Germinal center (tissue), 1 donor: ENCODE measurements at regions not wholly inside any gene's neighbourhood (a gene's known extent, or its start where the extent isn't known, plus 50 kb on each side); places are given as distances from the start of the nearest gene placed in this dataset.

Source experiments
- DNase-seq: peaks from one replicate; pipeline ENCODE4 v3.0.0; 2012; ENCODE audit warnings: mixed read lengths, low spot score

- DNase-seq, result no peak
Measured at GRCh38 chr13:99859178-99860177, 112.1 kb downstream of the ZIC5 start.

GRCh38 chr13:99857738-99858137, 113.8 kb downstream of the ZIC5 start:
- DNase-seq, result no peak

GRCh38 chr13:99855526-99856420, 115.8 kb downstream of the ZIC5 start:
- no peak for DNase-seq

GRCh38 chr13:99854366-99854765, 117.2 kb downstream of the ZIC5 start:
- no peak for DNase-seq

GRCh38 chr13:99847318-99847750, 124.2 kb downstream of the ZIC5 start:
- no peak for DNase-seq

- DNase-seq, result no peak
Measured at GRCh38 chr13:99845161-99845874, 126.2 kb downstream of the ZIC5 start.

GRCh38 chr13:99844421-99844820, 127.1 kb downstream of the ZIC5 start:
- no peak for DNase-seq

- no peak for DNase-seq
Measured at GRCh38 chr13:99843872-99844271, 127.7 kb downstream of the ZIC5 start.

GRCh38 chr13:99842405-99842804, 129.2 kb downstream of the ZIC5 start:
- no peak for DNase-seq

GRCh38 chr13:99836291-99836690, 135.3 kb downstream of the ZIC5 start:
- DNase-seq, result no peak

- no peak for DNase-seq
Measured at GRCh38 chr13:99835442-99835841, 136.1 kb downstream of the ZIC5 start.

- DNase-seq, result no peak
Measured at GRCh38 chr13:99834246-99834645, 137.3 kb downstream of the ZIC5 start.

GRCh38 chr13:99832347-99832746, 139.2 kb downstream of the ZIC5 start:
- DNase-seq, result no peak

GRCh38 chr13:99830931-99831330, 140.6 kb downstream of the ZIC5 start:
- DNase-seq, result no peak

GRCh38 chr13:99829593-99830239, 141.9 kb downstream of the ZIC5 start:
- no peak for DNase-seq

GRCh38 chr13:99829161-99829560, 142.4 kb downstream of the ZIC5 start:
- DNase-seq, result no peak

- DNase-seq, result no peak
Measured at GRCh38 chr13:99828735-99829134, 142.8 kb downstream of the ZIC5 start.

GRCh38 chr13:99828123-99828522, 143.4 kb downstream of the ZIC5 start:
- DNase-seq, result no peak

GRCh38 chr13:99827011-99827772, 144.4 kb downstream of the ZIC5 start:
- no peak for DNase-seq

GRCh38 chr13:99823961-99824360, 147.6 kb downstream of the ZIC5 start:
- no peak for DNase-seq

- no peak for DNase-seq
Measured at GRCh38 chr13:99822820-99823219, 148.7 kb downstream of the ZIC5 start.
